ENCODE measurements at regions not wholly inside any gene's neighbourhood (a gene's known extent, or its start where the extent isn't known, plus 50 kb on each side); places are given as distances from the start of the nearest gene placed in this dataset.

DNA sequence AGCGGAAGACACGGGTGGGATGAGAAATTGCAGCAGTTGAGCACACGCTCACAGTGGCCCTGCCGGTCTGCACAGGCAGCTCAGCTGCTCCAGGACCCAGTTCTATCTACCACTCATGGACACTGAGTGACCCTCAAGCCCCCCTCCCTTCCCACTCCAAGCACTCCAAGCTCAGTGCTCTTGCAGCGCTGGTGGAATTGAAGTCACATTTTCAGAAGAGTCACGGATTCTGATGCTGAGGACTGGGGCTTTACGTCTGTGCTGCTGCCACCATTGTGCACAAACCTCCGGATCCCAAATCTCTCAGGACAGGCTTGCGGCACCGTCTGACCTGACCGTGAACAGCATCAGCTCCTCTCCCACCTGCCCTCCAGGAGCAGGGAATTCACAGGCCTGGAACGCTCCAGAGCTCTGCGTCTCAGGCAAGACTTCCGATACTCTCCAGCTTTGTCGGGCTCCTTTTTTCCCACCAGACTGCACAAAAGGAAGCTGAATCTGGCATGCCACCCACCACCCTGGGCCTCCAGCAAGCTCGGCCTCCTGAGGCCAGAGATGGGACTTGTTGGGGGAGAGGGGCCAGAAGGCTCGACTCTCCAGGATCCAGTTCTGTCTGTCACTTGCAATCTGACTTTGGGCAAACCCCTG lies 213.1 kb upstream of the RTL1 start:
- TF ChIP-seq, protein P1, sequence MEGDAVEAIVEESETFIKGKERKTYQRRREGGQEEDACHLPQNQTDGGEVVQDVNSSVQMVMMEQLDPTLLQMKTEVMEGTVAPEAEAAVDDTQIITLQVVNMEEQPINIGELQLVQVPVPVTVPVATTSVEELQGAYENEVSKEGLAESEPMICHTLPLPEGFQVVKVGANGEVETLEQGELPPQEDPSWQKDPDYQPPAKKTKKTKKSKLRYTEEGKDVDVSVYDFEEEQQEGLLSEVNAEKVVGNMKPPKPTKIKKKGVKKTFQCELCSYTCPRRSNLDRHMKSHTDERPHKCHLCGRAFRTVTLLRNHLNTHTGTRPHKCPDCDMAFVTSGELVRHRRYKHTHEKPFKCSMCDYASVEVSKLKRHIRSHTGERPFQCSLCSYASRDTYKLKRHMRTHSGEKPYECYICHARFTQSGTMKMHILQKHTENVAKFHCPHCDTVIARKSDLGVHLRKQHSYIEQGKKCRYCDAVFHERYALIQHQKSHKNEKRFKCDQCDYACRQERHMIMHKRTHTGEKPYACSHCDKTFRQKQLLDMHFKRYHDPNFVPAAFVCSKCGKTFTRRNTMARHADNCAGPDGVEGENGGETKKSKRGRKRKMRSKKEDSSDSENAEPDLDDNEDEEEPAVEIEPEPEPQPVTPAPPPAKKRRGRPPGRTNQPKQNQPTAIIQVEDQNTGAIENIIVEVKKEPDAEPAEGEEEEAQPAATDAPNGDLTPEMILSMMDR (IDR thresholded peaks at IDR 0.05; ENCODE audit: low read depth, low read length): no peak
- TF ChIP-seq EZH2phosphoT487 (IDR thresholded peaks at IDR 0.05; ENCODE audit: low read depth): no peak

Measured in OCI-LY3 (cell line).